Brain microvascular endothelial cell (primary cell): ENCODE measurements at regions not wholly inside any gene's neighbourhood (a gene's known extent, or its start where the extent isn't known, plus 50 kb on each side); places are given as distances from the start of the nearest gene placed in this dataset.

Experiments
- DNase-seq: peaks from one replicate; pipeline ENCODE4 v3.0.0-alpha.2; 2020
- H3K27ac ChIP-seq: fragments of 250-450 bp; sonication (Bioruptor Pico); 2 replicates; pipeline ENCODE4 v1.5.1; 2020; ENCODE audit warnings: mild to moderate bottlenecking, moderate library complexity
- H3K27me3 ChIP-seq: fragments of 250-450 bp; sonication (Bioruptor Pico); replicated peaks from 2 replicates; pipeline ENCODE4 v1.5.1; 2020; ENCODE audit warnings: mild to moderate bottlenecking
- H3K36me3 ChIP-seq: fragments of 250-450 bp; sonication (Bioruptor Pico); replicated peaks from 2 replicates; pipeline ENCODE4 v1.5.1; 2020; ENCODE audit warnings: mild to moderate bottlenecking
- H3K4me3 ChIP-seq: 2 replicates; pipeline ENCODE4 v1.5.1; 2011; ENCODE audit warnings: low read depth, mild to moderate bottlenecking, control low read depth, low read length, moderate library complexity
- in situ Hi-C: cut with HindIII; loops from 2 replicates; pipeline ENCODE4 v1.10.0; 2017; ENCODE audit warnings: low sequenced_read_pairs, low pct_ligation_motif_present
- TF ChIP-seq, protein P1 (sequence below): IDR thresholded peaks from 2 replicates; pipeline ENCODE4 v1.5.1; 2011; ENCODE audit warnings: low read depth, mild to moderate bottlenecking, moderate library complexity, low read length, control low read depth, inconsistent platforms; ENCODE audit errors: missing control alignments

DNA sequence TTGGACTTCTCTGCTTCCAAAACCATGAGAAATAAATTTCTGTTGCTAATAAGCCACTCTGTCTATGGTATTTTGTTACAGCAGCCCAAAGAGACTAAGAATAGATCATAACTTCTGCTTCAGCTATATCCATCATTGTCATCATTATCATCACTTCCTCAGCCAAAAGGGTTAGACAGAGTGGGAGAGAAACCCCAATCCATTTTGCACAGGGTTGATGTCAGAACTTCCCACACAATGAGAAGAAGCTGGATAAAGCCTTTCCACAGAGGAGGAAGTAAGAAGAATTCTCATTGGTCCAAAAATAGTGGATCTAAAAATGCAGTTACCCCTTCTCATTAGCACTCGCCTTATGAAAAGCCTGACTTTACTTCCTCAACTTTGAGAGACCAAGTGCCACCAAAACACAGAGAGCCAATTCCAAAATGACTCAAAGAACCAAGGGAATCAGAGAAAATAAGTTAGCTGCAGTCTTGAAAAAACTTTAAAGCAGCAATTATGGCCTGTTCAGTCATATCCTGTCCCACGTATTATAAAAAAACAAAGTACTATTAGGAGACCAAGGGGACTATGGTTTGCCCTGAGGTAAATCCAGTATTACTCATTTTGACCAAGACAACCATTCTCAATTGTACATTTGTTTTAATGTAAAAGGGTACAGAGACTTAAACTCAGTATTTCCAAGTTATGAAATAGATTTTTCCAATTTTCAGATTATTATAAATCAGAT lies 80.2 kb downstream of the WNT5A start:
- no peak for DNase-seq
- TF ChIP-seq, protein P1, sequence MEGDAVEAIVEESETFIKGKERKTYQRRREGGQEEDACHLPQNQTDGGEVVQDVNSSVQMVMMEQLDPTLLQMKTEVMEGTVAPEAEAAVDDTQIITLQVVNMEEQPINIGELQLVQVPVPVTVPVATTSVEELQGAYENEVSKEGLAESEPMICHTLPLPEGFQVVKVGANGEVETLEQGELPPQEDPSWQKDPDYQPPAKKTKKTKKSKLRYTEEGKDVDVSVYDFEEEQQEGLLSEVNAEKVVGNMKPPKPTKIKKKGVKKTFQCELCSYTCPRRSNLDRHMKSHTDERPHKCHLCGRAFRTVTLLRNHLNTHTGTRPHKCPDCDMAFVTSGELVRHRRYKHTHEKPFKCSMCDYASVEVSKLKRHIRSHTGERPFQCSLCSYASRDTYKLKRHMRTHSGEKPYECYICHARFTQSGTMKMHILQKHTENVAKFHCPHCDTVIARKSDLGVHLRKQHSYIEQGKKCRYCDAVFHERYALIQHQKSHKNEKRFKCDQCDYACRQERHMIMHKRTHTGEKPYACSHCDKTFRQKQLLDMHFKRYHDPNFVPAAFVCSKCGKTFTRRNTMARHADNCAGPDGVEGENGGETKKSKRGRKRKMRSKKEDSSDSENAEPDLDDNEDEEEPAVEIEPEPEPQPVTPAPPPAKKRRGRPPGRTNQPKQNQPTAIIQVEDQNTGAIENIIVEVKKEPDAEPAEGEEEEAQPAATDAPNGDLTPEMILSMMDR, result no peak

GRCh38 chr3:55405436-55405835 lies 81.7 kb downstream of the WNT5A start:
- Histone ChIP-seq H3K27me3 (no peaks in the 10 kb centered on the region), H3K4me3 (no peak overlapping the region), H3K36me3 (no peaks in the 10 kb centered on the region), H3K27ac (no peak overlapping the region)
- TF ChIP-seq, protein P1, result peak; percentile 52
- in situ Hi-C loops, result no loop called here
- no peak for DNase-seq

More for the DNA sequence above, 80.2 kb downstream of the WNT5A start:
- Histone ChIP-seq H3K27ac (no peak overlapping the region), H3K4me3 (no peak overlapping the region), H3K36me3 (no peaks in the 10 kb centered on the region), H3K27me3 (no peaks in the 10 kb centered on the region)
- in situ Hi-C loops, result no loop called here

DNA sequence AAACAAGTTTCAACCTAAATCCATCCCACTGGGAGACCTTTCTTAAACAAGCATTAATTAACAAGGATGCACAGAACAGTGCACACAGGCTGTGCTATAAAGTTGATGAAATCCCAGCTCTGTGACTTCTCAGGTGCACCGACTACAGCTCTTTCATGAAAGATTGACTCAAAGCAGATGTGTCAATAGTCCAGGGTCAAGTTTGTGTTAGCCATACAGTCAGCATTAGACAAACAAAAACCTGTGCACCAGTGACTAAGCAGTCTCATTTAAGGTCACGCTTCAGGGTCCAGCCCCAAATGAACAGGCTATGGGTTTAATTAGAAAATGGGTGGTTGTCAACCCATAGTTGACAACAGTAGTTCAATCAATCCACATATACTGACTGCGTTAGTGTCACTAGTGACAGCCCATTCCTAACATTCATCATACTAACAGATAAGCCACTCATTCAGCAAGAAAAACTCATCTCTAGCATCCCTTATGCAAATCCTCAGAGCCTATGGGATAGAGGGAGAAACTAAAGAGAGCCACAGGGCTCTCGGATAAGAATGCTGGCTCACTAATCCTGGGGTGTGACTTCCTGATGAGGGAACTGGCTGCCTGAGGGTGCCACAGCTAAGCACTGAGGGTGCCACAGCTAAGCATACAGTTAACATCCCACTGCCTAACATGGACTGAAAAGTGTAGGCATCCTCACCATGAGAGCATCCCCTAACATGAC lies 84.1 kb downstream of the WNT5A start:
- no peaks in the 10 kb centered on the region for H3K27me3 ChIP-seq
- in situ Hi-C loops, result no loop called here

DNA sequence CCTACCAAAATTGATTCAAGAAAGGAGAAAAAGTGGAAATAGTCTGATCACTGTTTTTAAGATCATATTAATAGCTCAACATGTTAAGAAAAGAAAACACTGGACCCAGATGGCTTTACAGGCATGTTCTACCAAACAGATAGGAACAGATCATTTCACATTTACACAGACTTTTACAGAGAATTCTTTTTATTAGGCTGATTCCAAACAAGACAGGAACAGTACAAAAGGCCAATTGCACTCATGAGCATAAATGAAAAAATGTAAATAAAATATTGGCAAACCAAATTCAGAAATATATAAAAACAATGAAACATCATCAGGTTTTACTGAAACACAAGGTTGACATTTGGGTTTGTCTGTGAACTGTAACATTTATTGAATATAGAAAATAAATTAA lies 106.5 kb downstream of the WNT5A start:
- TF ChIP-seq, protein P1, result no peak
- Histone ChIP-seq H3K36me3 (no peaks in the 10 kb centered on the region), H3K27me3 (no peaks in the 10 kb centered on the region), H3K4me3 (no peak overlapping the region), H3K27ac (no peak overlapping the region)
- in situ Hi-C loops, result no loop called here
- no peak for DNase-seq

More for the DNA sequence above, 84.1 kb downstream of the WNT5A start:
- H3K4me3 ChIP-seq, result no peak overlapping the region
- TF ChIP-seq, protein P1, result no peak
- DNase-seq, result no peak
- H3K36me3 ChIP-seq, result no peaks in the 10 kb centered on the region
- no peak overlapping the region for H3K27ac ChIP-seq

- H3K27me3 ChIP-seq, result no peaks in the 10 kb centered on the region
- no peak overlapping the region for H3K4me3 ChIP-seq
- TF ChIP-seq, protein P1, result no peak
- no peak overlapping the region for H3K27ac ChIP-seq
- H3K36me3 ChIP-seq, result no peaks in the 10 kb centered on the region
- DNase-seq, result no peak
- in situ Hi-C loops, result no loop called here
Observed at GRCh38 chr3:55376753-55377347, 110.3 kb downstream of the WNT5A start.
